ENCODE measurements at regions not wholly inside any gene's neighbourhood (a gene's known extent, or its start where the extent isn't known, plus 50 kb on each side); places are given as distances from the start of the nearest gene placed in this dataset.
A peak's percentile ranks its signal among the peaks of the same experiment; 100 is the strongest.

- Histone ChIP-seq H3K36me3 (ENCODE audit: control insufficient read depth in 2 of 3, insufficient read depth in 3 of 3, low read length in 3 of 3) (no peaks in the 10 kb centered on the region), H3K27ac (ENCODE audit: low read depth in 2 of 2, low read length in 2 of 2) (no peak overlapping the region), H3K9me3 (ENCODE audit: control insufficient read depth in 2 of 3, insufficient read depth in 1 of 3, low read length in 3 of 3) (no peaks in the 10 kb centered on the region), H3K4me3 (ENCODE audit: low read length in 3 of 3) (no peak overlapping the region), H3K27me3 (ENCODE audit: control insufficient read depth, insufficient read depth, low read length) (no peaks in the 10 kb centered on the region), H3K4me1 (ENCODE audit: control insufficient read depth in 2 of 3, insufficient read depth in 2 of 3, low read depth in 1 of 3, low read length in 3 of 3) (no peaks in the 10 kb centered on the region), H3K9ac (ENCODE audit: low read length in 3 of 3) (no peak overlapping the region)
- no peak for TF ChIP-seq CTCF (IDR thresholded peaks at IDR 0.05; ENCODE audit: borderline replicate concordance, extremely low read depth, insufficient read depth)
- intact Hi-C loops (cut with DNase I) = no loop called here
- DNase-seq (no peak), FAIRE-seq (no peak)
Observed at GRCh38 chr2:226308323-226308680, 491.3 kb downstream of the IRS1 start.

- Histone ChIP-seq H3K4me3 (ENCODE audit: low read length in 3 of 3) (no peak overlapping the region), H3K9me3 (ENCODE audit: control insufficient read depth in 2 of 3, insufficient read depth in 1 of 3, low read length in 3 of 3) (no peaks in the 10 kb centered on the region), H3K27ac (ENCODE audit: low read depth in 2 of 2, low read length in 2 of 2) (no peak overlapping the region), H3K36me3 (ENCODE audit: control insufficient read depth in 2 of 3, insufficient read depth in 3 of 3, low read length in 3 of 3) (no peaks in the 10 kb centered on the region), H3K4me1 (ENCODE audit: control insufficient read depth in 2 of 3, insufficient read depth in 2 of 3, low read depth in 1 of 3, low read length in 3 of 3) (no peaks in the 10 kb centered on the region), H3K9ac (ENCODE audit: low read length in 3 of 3) (no peak overlapping the region), H3K27me3 (ENCODE audit: control insufficient read depth, insufficient read depth, low read length) (no peaks in the 10 kb centered on the region)
- no peak for TF ChIP-seq CTCF (IDR thresholded peaks at IDR 0.05; ENCODE audit: borderline replicate concordance, extremely low read depth, insufficient read depth)
- no peak for DNase-seq
- FAIRE-seq = peak; percentile 42
- intact Hi-C loops (cut with DNase I) = no loop called here
Observed at GRCh38 chr2:226307487-226308322, 491.9 kb downstream of the IRS1 start.

GRCh38 chr2:226306969-226307368 lies 492.7 kb downstream of the IRS1 start:
- Histone ChIP-seq H3K4me3 (ENCODE audit: low read length in 3 of 3) (no peak overlapping the region), H3K27me3 (ENCODE audit: control insufficient read depth, insufficient read depth, low read length) (no peaks in the 10 kb centered on the region), H3K9me3 (ENCODE audit: control insufficient read depth in 2 of 3, insufficient read depth in 1 of 3, low read length in 3 of 3) (no peaks in the 10 kb centered on the region), H3K9ac (ENCODE audit: low read length in 3 of 3) (no peak overlapping the region), H3K36me3 (ENCODE audit: control insufficient read depth in 2 of 3, insufficient read depth in 3 of 3, low read length in 3 of 3) (no peaks in the 10 kb centered on the region), H3K27ac (ENCODE audit: low read depth in 2 of 2, low read length in 2 of 2) (no peak overlapping the region), H3K4me1 (ENCODE audit: control insufficient read depth in 2 of 3, insufficient read depth in 2 of 3, low read depth in 1 of 3, low read length in 3 of 3) (no peaks in the 10 kb centered on the region)
- intact Hi-C loops (cut with DNase I) = no loop called here
- no peak for TF ChIP-seq CTCF (IDR thresholded peaks at IDR 0.05; ENCODE audit: borderline replicate concordance, extremely low read depth, insufficient read depth)
- FAIRE-seq (no peak), DNase-seq (no peak)
